ENCODE measurements at regions not wholly inside any gene's neighbourhood (a gene's known extent, or its start where the extent isn't known, plus 50 kb on each side); places are given as distances from the start of the nearest gene placed in this dataset.
A peak's percentile ranks its signal among the peaks of the same experiment; 100 is the strongest.
"Not testable (repeated sequence)": the region's sequence is repeated elsewhere in the genome, so short reads cannot be mapped to it uniquely, and the experiment has no call there.

DNA sequence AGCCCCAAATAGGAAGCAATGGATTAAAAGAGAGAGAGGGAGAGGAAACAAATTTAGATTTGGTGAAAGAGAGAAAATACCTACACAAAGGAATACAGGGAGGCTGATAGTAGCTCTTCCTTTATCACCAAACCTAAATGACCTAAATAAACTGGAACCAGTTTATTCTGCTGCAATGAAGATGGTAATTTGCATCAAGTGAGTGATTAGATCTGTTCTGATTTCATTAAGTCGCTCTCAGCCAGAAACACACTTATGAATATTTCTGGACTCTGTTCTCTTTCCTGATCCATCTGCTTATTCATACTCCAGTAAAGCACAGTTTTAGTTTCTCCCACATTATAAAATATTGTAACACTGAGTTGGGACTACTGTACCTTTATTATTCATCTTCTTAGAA is 83.4 kb upstream of the BMP5 start:
- no peak for DNase-seq
- intact Hi-C loops (cut with DNase I), result loop anchor here (10.0 kb wide), 1 partner anchor 684 kb away; no protein-coding TSS in a partner anchor

DNA sequence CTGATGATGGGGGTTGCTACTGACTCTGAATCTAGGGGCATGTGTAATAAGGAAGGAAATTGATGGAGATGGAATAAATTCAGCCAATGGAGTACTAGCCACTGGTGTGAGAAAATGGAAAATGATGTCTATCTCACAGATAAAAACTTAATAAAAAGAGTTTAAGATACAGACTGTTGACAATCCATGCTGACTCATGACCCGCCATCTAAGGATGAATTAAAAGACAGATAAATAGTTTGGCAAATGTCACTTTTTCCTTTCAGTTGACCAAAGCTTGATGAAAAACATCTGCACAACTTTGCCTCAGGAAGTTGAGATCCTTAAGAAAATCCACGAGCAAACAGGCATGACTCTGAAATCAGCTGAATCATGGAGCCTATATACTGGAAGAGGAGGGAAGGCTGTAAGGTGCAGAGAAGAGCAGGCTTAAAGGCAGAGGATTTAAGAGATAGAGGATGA is 82.6 kb upstream of the BMP5 start:
- intact Hi-C loops (cut with DNase I), result loop anchor here (10.0 kb wide), 1 partner anchor 683 kb away; no protein-coding TSS in a partner anchor

DNA sequence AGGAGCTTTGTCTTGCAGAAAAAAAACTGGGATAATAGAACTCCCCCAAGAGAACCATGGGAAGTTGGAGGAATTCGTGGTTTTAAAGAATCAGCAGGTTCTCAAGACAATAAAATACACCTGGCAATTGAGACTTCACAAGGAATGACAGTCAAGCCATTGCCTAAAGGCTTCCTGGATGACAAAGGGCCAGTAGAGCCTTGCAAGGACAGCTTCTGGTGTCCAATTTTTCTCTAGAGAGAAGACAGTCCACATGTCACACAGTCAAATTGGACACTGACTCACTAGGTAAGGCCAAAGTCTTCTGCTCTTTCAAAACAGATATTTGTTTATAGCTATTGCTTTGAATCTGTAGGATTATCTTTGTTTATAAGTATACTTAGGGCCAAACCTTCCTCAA is 80.3 kb upstream of the BMP5 start:
- intact Hi-C loops (cut with DNase I), result loop anchor here (10.0 kb wide), 1 partner anchor 681 kb away; no protein-coding TSS in a partner anchor
- DNase-seq, result no peak

More for the DNA sequence above, 82.6 kb upstream of the BMP5 start:
- DNase-seq, result no peak

DNA sequence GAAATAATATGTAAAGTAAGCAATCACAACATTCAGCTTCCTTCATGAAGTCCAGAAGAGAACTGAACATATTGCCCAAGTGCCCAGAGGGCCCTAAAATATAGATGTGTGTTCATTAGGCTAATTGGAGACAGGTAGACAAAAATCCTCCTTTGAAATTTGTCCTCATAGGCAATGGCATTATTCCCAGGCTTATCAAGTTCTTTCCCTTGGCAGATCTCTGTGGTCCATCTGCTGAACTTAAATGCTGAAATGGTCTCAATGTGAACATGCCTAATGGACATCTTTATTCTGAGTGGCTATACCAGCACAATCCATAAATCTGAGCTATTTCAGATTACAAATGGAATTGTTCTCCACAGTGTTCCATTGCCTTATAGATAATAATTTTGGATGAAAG is 79.0 kb upstream of the BMP5 start:
- no peak for DNase-seq
- intact Hi-C loops (cut with DNase I), result loop anchor here (5.0 to 10.0 kb wide), 2 partner anchors 507 to 680 kb away; no protein-coding TSS in a partner anchor

DNA sequence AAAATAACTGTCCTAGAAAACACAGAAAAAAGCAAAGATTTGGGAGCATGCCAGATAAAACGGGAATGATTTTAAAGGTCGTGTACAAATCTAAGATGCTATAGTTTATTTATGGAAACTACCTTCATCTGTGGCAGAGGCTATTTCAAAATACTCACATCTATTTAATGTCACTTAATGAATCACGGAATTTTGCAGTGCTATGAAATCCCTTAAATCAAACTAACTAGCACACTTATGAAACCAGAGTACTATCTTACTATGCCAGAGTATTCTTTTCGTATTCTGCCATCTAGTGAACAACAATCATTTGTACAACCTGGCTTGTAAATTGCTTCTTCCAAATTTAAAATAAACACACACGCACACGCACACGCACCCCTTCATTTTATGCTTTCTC is 77.9 kb upstream of the BMP5 start:
- DNase-seq, result no peak
- intact Hi-C loops (cut with DNase I), result loop anchor here (5.0 to 10.0 kb wide), 2 partner anchors 506 to 679 kb away; no protein-coding TSS in a partner anchor

DNA sequence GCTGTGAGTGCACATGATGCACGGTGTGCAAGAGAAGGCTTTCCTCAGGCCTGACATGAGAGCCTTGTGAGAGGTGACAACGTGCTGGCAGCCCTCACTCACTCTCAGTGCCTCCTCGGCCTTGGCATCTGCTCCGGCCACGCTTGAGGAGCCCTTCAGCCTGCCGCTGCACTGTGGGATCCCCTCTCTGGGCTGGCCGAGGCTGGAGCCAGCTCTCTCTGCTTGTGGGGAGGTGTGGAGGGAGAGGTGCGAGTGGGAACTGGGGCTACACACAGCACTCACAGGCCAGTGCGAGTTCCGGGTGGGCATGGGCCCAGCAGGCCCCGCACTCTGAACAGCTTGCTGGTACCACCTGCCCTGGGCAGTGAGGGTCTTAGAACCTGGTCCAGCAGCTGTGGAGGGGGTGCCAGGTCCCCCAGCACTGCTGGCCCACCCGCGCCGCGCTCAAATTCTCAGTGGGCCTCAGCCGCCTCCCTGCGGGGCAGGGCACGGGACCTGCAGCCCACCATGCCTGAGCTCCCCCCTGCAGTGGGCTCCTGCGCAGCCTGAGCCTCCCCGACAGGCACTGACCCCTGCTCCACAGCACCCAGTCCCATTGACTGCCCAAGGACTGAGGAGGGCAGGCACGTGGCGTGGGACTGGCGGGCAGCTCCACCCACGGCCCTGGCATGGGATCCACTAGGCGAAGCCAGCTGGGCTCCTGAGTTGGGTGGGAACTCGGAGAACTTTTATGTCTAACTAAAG is 74.9 kb upstream of the BMP5 start:
- DNase-seq, result peak in 2 of 10 donors; percentile 75
- intact Hi-C loops (cut with DNase I), result loop anchor here (5.0 to 10.0 kb wide), 2 partner anchors 503 to 675 kb away; no protein-coding TSS in a partner anchor

DNA sequence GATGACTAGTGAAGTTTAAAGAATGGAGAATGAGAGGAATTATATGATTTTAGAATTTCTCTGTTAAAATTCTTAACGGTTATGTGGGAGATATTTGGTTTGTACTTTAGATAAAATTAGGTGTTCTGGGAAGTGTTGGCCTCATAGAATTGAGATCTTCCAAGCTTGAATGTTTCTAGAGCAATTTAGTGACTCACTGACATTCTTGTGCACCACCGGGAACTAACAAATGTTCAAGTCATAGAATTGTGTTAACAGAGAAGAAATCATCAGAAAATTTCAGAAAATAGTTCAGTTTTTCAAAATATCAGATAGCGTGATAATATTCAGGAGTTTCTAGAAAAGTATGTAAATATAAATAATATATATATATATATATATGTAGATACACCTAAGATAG is 67.9 kb upstream of the BMP5 start:
- DNase-seq, result no peak
- intact Hi-C loops (cut with DNase I), result no loop called here

DNA sequence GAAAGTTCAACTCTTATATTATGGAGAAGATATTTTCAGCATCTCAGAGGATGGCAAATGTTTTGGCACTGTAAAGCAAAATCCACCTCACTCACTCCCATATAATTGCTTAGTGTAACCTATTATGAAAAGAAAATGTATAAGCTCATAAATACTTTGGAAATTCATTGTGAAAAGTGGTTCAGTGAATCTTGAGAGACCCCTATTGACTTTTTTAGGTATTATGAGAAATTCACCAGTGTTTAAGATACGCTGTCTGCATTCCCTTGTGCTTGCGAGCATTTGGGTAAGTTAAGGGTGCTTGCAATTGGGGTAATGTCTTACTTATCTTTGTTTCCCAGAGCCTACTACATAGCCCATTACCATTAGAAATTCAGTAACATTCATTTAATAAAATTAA is 66.3 kb upstream of the BMP5 start:
- DNase-seq, result no peak
- intact Hi-C loops (cut with DNase I), result no loop called here

DNA sequence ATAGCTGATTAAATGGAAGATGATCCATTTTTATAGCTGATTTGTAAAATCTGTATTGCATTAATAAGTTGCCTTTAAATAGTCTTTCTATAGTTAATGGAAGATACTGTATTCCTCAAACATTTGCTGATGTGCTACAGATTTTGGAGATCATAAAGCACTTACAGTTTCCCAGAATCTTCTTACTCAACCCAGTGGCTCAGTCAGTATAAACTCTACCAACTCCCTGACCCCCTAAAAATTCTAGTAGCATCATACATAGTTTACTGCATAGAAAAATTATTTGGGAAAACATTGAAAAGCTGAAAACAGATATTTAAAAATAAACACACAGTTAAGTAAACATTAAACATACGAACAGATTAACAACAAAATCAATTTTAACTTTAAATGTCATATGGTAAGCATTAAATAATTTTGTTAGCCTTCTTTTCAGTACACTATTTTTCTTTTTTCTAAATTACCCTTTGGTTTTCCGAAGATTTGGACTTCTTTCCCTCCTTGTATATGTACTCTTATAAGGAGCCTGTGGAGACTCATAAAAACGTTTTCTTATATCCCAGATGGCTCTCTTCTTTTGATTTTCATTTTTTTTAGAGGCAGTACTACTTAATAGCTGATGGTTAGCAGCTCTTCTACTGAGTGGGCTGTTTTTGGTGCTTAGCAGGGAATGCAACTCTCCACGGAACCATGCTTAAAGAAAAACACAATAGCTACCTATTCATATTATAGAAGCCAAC is 62.7 kb upstream of the BMP5 start:
- no peak for DNase-seq
- intact Hi-C loops (cut with DNase I), result no loop called here

DNA sequence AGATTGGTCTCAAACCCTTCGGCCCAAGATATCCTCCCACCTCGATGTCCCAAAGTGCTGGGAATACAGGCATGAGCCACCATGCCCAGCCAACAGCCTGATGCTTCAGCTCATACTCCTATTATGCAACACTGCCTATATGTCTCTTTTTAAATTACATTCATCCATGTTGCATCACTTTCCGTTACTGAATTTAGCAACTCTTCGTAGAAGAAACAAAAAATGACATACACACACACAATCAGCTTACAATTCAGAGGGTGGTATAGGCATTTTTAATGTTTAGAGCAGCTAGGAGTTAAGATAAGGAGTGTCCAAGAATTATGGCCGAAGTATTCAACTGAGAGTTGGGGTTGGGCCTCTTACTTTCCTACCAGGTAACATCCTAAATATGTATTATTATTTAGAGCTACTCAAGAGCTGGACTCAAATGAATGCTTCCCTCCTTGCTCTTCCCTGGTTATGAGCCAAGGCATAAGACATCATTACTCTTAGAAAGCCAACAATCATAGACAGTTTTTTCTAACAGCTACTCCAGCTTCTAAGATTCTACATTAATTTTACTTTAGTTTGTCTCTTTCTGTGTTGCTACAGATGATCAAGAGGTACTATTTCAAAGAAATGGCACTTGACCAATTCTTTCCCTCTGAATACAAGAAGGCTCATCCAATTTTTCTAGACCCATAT is 62.0 kb upstream of the BMP5 start:
- intact Hi-C loops (cut with DNase I), result no loop called here
- DNase-seq, result peak in 1 of 10 donors; percentile 52

DNA sequence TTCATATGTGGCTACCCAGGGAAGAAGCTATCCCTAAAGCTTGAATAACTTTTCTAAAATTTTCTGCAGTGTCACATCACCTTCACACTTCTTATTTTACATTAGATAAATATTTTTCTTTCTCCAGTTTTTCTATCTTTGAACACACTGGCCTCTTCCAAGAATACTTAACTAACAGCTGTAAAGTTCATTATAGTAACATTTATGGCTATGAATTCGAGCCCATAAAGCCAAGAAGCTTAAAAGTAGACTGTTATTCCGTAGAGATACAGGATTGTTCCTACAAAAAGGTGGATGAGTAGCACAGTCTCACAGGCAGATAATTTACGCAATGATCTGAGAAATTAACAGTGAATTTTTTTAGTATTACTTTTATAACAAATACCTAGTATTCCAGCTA is 55.7 kb upstream of the BMP5 start:
- intact Hi-C loops (cut with DNase I), result no loop called here
- no peak for DNase-seq

DNA sequence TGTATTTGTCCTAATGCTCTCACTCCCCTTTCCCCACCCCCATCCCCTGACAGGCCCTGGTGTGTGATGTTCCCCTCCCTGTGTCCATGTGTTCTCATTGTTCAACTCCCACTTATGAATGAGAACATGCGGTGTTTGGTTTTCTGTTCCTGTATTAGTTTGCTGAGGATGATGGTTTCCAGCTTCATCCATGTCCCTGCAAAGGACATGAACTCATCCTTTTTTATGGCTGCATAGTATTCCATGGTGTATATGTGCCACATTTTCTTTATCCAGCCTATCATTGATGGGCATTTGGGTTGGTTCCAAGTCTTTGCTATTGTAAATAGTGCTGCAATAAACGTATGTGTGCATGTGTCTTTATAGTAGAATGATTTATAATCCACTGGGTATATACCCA is 52.3 kb upstream of the BMP5 start:
- intact Hi-C loops (cut with DNase I); DNase-seq: not testable (repeated sequence)

DNA sequence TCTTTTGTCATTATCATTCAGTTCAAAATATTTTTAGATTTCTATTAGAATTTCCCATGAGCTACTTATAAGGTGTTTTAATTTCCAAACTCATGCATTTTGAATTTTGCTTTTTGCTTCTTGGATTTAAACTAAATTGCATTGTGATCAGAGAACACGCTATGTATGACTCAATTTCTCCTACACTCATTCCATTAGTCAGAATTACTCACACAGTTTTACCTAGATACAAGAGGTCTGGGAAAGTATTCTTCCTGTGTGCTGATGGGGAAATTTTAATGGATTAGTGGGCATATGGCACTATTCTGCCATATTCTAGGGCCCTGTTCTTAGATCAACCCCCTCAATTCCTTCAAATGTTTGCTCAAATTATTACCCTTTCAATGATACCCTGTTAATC is 49.9 kb upstream of the BMP5 start:
- intact Hi-C loops (cut with DNase I), result no loop called here
- DNase-seq, result no peak
